WERI-Rb-1 (cell line): ENCODE measurements at regions not wholly inside any gene's neighbourhood (a gene's known extent, or its start where the extent isn't known, plus 50 kb on each side); places are given as distances from the start of the nearest gene placed in this dataset.

ENCODE experiments used
- DNase-seq: peaks from one replicate; pipeline ENCODE4 v3.0.0-alpha.2; 2020
- H3K27ac ChIP-seq: fragments of 250-450 bp; sonication (Bioruptor Pico); 2 replicates; pipeline ENCODE4 v1.5.1; 2020; ENCODE audit warnings: mild to moderate bottlenecking, moderate library complexity
- H3K27me3 ChIP-seq: fragments of 250-450 bp; sonication (Bioruptor Pico); 2 replicates; pipeline ENCODE4 v1.5.1; 2021; ENCODE audit warnings: mild to moderate bottlenecking, low read depth, moderate library complexity; ENCODE audit not compliant: insufficient read depth, severe bottlenecking
- H3K36me3 ChIP-seq: fragments of 250-450 bp; sonication (Bioruptor Pico); 2 replicates; pipeline ENCODE4 v1.5.1; 2020; ENCODE audit warnings: mild to moderate bottlenecking, moderate library complexity
- H3K4me3 ChIP-seq: 2 replicates; pipeline ENCODE4 v1.5.1; 2011; ENCODE audit warnings: low read depth, mild to moderate bottlenecking, control low read depth, low read length
- H3K9me3 ChIP-seq: fragments of 250-450 bp; sonication (Bioruptor Pico); 2 replicates; pipeline ENCODE4 v1.5.1; 2021; ENCODE audit warnings: mild to moderate bottlenecking, moderate library complexity; ENCODE audit not compliant: severe bottlenecking
- TF ChIP-seq, protein P1 (sequence below): IDR thresholded peaks from 2 replicates; pipeline ENCODE4 v1.5.1; 2011; ENCODE audit warnings: low read depth, mild to moderate bottlenecking, control low read depth, inconsistent platforms, low read length

DNA sequence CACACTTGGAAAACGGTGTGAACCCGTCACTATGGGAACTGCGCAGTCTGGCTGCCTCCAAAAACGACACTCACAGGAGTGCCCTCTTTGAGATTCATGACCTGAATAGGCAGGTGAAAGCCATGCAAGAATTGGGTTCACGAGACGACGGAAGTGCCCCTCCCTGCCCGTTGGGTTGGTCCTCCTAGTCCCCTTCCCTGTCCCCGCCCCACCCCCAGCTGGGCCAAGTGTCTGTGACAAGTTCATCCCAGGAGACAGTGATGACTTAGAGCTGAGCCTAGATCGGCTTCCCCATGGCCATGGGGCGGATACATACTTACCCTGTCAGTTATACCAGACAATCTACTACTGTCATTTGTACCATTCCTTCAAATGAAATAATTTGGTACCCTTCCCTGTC is 1137.7 kb upstream of the CHAC2 start:
- TF ChIP-seq, protein P1, sequence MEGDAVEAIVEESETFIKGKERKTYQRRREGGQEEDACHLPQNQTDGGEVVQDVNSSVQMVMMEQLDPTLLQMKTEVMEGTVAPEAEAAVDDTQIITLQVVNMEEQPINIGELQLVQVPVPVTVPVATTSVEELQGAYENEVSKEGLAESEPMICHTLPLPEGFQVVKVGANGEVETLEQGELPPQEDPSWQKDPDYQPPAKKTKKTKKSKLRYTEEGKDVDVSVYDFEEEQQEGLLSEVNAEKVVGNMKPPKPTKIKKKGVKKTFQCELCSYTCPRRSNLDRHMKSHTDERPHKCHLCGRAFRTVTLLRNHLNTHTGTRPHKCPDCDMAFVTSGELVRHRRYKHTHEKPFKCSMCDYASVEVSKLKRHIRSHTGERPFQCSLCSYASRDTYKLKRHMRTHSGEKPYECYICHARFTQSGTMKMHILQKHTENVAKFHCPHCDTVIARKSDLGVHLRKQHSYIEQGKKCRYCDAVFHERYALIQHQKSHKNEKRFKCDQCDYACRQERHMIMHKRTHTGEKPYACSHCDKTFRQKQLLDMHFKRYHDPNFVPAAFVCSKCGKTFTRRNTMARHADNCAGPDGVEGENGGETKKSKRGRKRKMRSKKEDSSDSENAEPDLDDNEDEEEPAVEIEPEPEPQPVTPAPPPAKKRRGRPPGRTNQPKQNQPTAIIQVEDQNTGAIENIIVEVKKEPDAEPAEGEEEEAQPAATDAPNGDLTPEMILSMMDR, result no peak
- no peaks in the 10 kb centered on the region for H3K36me3 ChIP-seq
- no peak for DNase-seq

DNA sequence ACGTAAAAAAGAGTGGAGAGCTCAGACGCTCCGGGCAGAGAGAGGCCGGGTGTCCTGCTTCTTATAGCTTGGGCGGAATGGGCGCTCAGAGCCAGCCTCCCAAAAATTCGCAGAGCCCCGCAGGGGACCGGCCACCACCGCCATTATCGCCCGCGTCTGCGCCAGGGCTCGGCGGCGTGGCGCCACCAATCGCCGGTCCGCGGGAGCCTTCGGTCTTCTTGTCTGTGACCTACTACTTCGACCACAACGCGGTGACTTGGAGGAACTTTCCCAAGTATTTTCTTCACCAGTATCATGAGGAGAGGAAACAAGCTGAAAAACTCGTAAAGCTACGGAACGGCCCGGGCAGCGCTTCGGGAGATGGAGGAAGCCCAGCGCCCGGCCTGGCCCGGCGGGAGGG is 1138.1 kb upstream of the CHAC2 start:
- no peaks in the 10 kb centered on the region for H3K9me3 ChIP-seq
- no peaks in the 10 kb centered on the region for H3K36me3 ChIP-seq
- TF ChIP-seq, protein P1, result no peak
- H3K27ac ChIP-seq, result no peak overlapping the region
- H3K27me3 ChIP-seq, result no peaks in the 10 kb centered on the region
- DNase-seq, result no peak
- no peak overlapping the region for H3K4me3 ChIP-seq

More for the DNA sequence above, 1137.7 kb upstream of the CHAC2 start:
- Histone ChIP-seq H3K9me3 (no peaks in the 10 kb centered on the region), H3K4me3 (no peak overlapping the region), H3K27me3 (no peaks in the 10 kb centered on the region), H3K27ac (no peak overlapping the region)

DNA sequence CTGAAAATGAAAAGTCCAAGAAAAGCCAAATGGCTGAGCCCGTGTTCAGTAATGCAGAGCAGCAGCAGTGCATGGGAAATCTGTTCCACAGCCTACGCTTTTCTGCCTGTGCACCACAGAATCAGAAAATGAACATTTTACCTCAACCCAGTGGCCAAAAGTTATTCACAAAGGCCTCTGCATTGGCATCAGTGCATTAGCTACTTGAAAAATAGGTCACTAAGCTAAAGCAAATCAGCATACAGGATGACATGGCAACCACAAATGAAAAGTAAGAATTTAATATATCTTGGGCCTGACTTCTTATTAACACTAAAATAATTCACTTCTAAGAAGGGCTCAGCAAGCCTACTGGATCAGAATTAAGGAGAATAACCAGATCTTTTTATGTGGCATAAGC is 1145.3 kb upstream of the CHAC2 start:
- no peak overlapping the region for H3K27ac ChIP-seq
- H3K27me3 ChIP-seq, result no peaks in the 10 kb centered on the region
- no peaks in the 10 kb centered on the region for H3K9me3 ChIP-seq
- DNase-seq, result no peak
- no peak overlapping the region for H3K4me3 ChIP-seq
- no peaks in the 10 kb centered on the region for H3K36me3 ChIP-seq
- TF ChIP-seq, protein P1, result no peak

DNA sequence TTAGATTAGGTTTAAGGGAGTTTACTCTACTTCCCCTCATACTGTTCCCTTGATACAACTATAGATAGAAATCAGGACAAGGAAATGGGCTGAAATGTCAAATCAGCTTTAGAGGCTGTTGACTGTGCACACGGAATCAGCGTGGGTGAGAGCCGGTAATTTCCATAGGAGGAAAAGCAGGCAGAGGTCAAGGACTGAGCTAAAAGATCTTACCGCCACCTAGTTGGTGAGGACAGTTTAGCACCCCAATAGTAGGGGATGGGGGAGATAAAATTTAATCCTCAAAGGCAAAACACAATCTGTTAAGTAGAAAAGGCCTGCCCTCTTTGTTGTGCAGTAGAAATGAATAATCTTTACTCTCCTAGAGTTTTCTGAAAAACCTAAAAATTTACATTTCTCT is 1154.5 kb upstream of the CHAC2 start:
- Histone ChIP-seq H3K27ac (no peak overlapping the region), H3K27me3 (no peaks in the 10 kb centered on the region), H3K36me3 (no peaks in the 10 kb centered on the region), H3K4me3 (no peak overlapping the region), H3K9me3 (no peaks in the 10 kb centered on the region)
- DNase-seq, result peak; percentile 18
- TF ChIP-seq, protein P1, result peak; percentile 26; the same call in 1 of the 2 replicates

GRCh38 chr2:52611759-52612158 is 1155.8 kb upstream of the CHAC2 start:
- Histone ChIP-seq H3K27ac (no peak overlapping the region), H3K27me3 (no peaks in the 10 kb centered on the region), H3K36me3 (no peaks in the 10 kb centered on the region), H3K4me3 (no peak overlapping the region), H3K9me3 (no peaks in the 10 kb centered on the region)
- TF ChIP-seq, protein P1, result no peak
- no peak for DNase-seq

DNA sequence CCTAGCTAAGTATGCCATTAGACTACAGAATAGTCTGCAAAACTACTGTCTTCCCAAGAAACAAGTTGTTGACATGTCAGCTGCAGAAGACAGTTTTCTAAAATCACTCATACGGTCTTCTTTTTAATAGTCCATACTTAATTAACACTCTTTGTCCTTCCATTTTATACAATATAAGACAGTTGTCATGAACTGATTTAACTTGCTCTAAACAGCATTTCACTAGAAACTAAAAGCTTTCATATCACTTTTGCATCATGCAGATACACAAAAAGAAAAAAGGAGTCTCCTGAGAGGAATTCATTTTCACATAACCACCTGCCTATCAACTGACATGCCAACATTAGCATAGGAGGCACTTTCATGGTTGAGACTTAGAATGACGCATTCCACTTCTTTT is 1159.6 kb upstream of the CHAC2 start:
- Histone ChIP-seq H3K4me3 (no peak overlapping the region), H3K27ac (no peak overlapping the region), H3K27me3 (no peaks in the 10 kb centered on the region), H3K36me3 (no peaks in the 10 kb centered on the region), H3K9me3 (no peaks in the 10 kb centered on the region)
- TF ChIP-seq, protein P1, result no peak
- DNase-seq, result no peak
